Osteoblast (primary cell): ENCODE measurements at regions not wholly inside any gene's neighbourhood (a gene's known extent, or its start where the extent isn't known, plus 50 kb on each side); places are given as distances from the start of the nearest gene placed in this dataset.

Experiments used
- DNase-seq: peaks from one replicate; pipeline ENCODE4 v3.0.0; 2011; ENCODE audit warnings: low spot score, mixed read lengths; ENCODE audit not compliant: insufficient read length; ENCODE audit errors: missing footprints
- H2AFZ ChIP-seq: 2 replicates; pipeline ENCODE4 v1.6.0; 2011; ENCODE audit warnings: mild to moderate bottlenecking, low read length
- H3K27ac ChIP-seq: 2 replicates; pipeline ENCODE4 v1.5.1; 2011; ENCODE audit warnings: mild to moderate bottlenecking, low read depth, low read length, moderate library complexity
- H3K27me3 ChIP-seq: 2 replicates; pipeline ENCODE4 v1.6.0; 2012; ENCODE audit warnings: mild to moderate bottlenecking, control low read depth, inconsistent platforms, low read length, moderate library complexity; ENCODE audit not compliant: insufficient read depth
- H3K36me3 ChIP-seq: 2 replicates; pipeline ENCODE4 v1.5.1; 2011; ENCODE audit warnings: mild to moderate bottlenecking, low read length, control low read depth, moderate library complexity; ENCODE audit not compliant: insufficient read depth
- H3K4me1 ChIP-seq: 2 replicates; pipeline ENCODE4 v1.5.1; 2011; ENCODE audit warnings: mild to moderate bottlenecking, low read length, control low read depth, moderate library complexity; ENCODE audit not compliant: insufficient read depth
- H3K4me2 ChIP-seq: 2 replicates; pipeline ENCODE4 v1.6.0; 2011; ENCODE audit warnings: mild to moderate bottlenecking, low read length; ENCODE audit not compliant: insufficient read depth
- H3K4me3 ChIP-seq: fragments of 200-600 bp; sonication (generic); 3 replicates; pipeline ENCODE4 v1.5.1; 2012; ENCODE audit warnings: mild to moderate bottlenecking, low read length, inconsistent platforms; ENCODE audit not compliant: insufficient read depth
- H3K79me2 ChIP-seq: 2 replicates; pipeline ENCODE4 v1.6.0; 2012; ENCODE audit warnings: mild to moderate bottlenecking, low read length, control low read depth, inconsistent platforms; ENCODE audit not compliant: insufficient read depth
- H3K9me3 ChIP-seq: 2 replicates; pipeline ENCODE4 v1.5.1; 2011; ENCODE audit warnings: low read depth, low read length, control low read depth
- H4K20me1 ChIP-seq: 2 replicates; pipeline ENCODE4 v1.6.0; 2012; ENCODE audit warnings: mild to moderate bottlenecking, low read length, control low read depth; ENCODE audit not compliant: insufficient read depth
- CTCF ChIP-seq: IDR thresholded peaks from 2 replicates; pipeline ENCODE4 v1.5.1; 2011; ENCODE audit warnings: mild to moderate bottlenecking, low read depth, low read length, moderate library complexity; ENCODE audit errors: extremely low read depth

DNA sequence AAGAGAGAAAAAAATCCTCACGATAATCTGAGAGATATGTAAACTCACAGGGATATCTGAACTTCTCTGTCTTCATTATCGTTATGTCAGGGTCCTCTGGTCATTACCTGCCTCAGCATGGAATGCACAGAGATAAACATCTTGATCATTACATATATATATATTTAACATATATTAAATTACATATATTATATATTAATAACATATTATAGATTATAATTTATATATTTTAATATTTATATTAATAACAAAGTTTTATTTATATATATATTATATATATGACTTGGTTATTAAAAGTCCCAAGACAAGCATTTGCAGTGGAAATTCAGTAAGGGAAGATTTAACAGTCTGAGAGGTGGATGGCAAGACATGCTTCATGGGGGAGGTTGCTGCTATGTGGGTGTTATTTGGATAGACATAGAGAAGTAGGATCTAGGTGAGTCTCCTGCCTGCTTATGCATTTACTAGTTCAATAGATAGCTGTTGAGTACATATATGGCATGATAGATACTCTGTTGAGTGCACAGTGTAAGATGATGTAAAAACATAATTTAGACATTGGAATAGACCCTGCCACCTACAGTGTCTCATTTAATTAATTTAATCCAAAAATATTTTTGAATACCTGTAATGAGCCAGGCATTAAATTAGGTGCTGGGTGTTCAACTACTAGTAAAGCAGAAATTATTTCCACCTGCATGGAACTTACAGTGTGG, 255.2 kb downstream of the RAD51AP2 start:
- Histone ChIP-seq H3K4me3 (no peak overlapping the region), H4K20me1 (no peaks in the 10 kb centered on the region), H2AFZ (no peak overlapping the region), H3K4me1 (no peaks in the 10 kb centered on the region), H3K27me3 (no peaks in the 10 kb centered on the region), H3K27ac (no peak overlapping the region), H3K4me2 (no peak overlapping the region), H3K79me2 (no peaks in the 10 kb centered on the region), H3K36me3 (no peaks in the 10 kb centered on the region), H3K9me3 (peaks cover 4% of the 10 kb centered on the region)
- TF ChIP-seq CTCF = no peak
- no peak for DNase-seq

DNA sequence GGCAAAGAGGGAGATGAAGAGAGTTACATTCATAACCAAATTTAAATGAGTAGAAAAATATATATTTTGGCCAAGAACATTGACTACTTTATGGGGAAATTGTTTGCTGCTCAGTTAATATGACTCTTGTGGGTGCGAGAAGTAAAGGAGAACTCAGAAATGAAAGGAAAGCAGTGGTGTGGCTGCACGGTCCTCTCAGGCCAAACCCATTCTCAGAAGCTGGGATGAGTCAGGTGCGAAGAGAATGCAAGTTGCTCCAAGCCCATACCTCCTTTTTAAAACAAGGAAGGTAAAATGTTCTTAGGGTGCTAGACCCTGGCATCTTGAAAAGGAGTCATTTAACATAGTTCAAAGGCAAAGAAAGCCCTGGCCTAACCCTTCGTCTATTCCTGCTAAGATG, 258.6 kb downstream of the RAD51AP2 start:
- Histone ChIP-seq H3K79me2 (no peaks in the 10 kb centered on the region), H3K27ac (no peak overlapping the region), H2AFZ (no peak overlapping the region), H4K20me1 (no peaks in the 10 kb centered on the region), H3K27me3 (no peaks in the 10 kb centered on the region), H3K36me3 (no peaks in the 10 kb centered on the region), H3K4me2 (no peak overlapping the region), H3K9me3 (peaks cover 4% of the 10 kb centered on the region), H3K4me1 (no peaks in the 10 kb centered on the region), H3K4me3 (no peak overlapping the region)
- no peak for DNase-seq
- TF ChIP-seq CTCF = no peak

- no peaks in the 10 kb centered on the region for H3K79me2 ChIP-seq
- no peak for TF ChIP-seq CTCF
- no peaks in the 10 kb centered on the region for H4K20me1 ChIP-seq
- no peak overlapping the region for H3K27ac ChIP-seq
- H3K27me3 ChIP-seq = no peaks in the 10 kb centered on the region
- no peak overlapping the region for H3K4me2 ChIP-seq
- no peak for DNase-seq
- peaks cover 4% of the 10 kb centered on the region for H3K9me3 ChIP-seq
- H3K4me1 ChIP-seq = no peaks in the 10 kb centered on the region
- H3K36me3 ChIP-seq = no peaks in the 10 kb centered on the region
- no peak overlapping the region for H3K4me3 ChIP-seq
- H2AFZ ChIP-seq = no peak overlapping the region
Observed at GRCh38 chr2:17258861-17259260, 259.4 kb downstream of the RAD51AP2 start.

DNA sequence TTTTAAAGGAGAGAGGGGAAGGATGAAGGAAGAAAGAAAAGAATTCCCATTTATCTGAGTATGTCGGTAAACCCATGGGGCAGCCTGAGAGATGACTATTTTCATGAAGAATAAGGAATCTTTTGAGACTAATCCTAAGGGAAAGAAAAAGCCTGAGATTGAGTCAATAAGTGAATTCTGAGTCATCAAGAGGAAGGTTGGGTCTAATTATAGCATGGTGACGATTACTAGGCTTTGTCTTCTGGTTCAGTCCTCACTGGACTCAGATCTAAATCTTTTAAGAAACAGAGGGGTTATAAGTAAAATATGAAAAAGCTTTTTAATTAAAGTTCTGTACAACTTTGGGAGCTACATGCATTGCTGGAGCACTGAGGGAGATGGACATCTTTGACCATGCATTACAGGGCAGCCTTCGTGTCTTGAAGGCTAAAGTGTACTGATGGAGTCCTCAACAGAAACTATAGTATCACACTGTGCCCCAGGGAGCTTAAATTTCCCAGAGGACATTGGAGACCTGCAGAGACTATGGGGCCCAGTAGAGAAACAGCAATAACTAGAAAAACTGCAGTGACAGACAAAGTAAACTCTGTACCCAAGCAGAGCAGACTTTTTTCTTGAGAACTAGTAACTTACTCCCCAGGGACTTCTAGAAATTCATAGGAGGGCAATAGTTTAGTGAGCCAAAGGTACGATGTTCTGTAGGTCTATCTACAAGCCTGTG, 260.9 kb downstream of the RAD51AP2 start:
- H3K9me3 ChIP-seq = peaks cover 2% of the 10 kb centered on the region
- no peak for TF ChIP-seq CTCF
- H2AFZ ChIP-seq = no peak overlapping the region
- peak; percentile 22 for DNase-seq
- no peaks in the 10 kb centered on the region for H3K27me3 ChIP-seq
- H3K4me2 ChIP-seq = no peak overlapping the region
- H3K27ac ChIP-seq = no peak overlapping the region
- H3K4me3 ChIP-seq = no peak overlapping the region
- H3K36me3 ChIP-seq = no peaks in the 10 kb centered on the region
- H3K79me2 ChIP-seq = no peaks in the 10 kb centered on the region
- no peaks in the 10 kb centered on the region for H3K4me1 ChIP-seq
- no peaks in the 10 kb centered on the region for H4K20me1 ChIP-seq
